ENCODE measurements at regions not wholly inside any gene's neighbourhood (a gene's known extent, or its start where the extent isn't known, plus 50 kb on each side); places are given as distances from the start of the nearest gene placed in this dataset.

GRCh38 chr11:45513821-45514340, 151.5 kb downstream of the CHST1 start:
- no peak for DNase-seq

GRCh38 chr11:45512471-45513148, 152.8 kb downstream of the CHST1 start:
- no peak for DNase-seq

GRCh38 chr11:45511566-45511965, 153.9 kb downstream of the CHST1 start:
- DNase-seq, result no peak

GRCh38 chr11:45507916-45508315, 157.5 kb downstream of the CHST1 start:
- no peak for DNase-seq

- no peak for DNase-seq
Observed at GRCh38 chr11:45503311-45503710, 162.1 kb downstream of the CHST1 start.

GRCh38 chr11:45502226-45502545, 163.2 kb downstream of the CHST1 start:
- no peak for DNase-seq

GRCh38 chr11:45501392-45502225, 163.8 kb downstream of the CHST1 start:
- DNase-seq, result no peak

- no peak for DNase-seq
Observed at GRCh38 chr11:45500451-45500850, 165.0 kb downstream of the CHST1 start.

- DNase-seq, result no peak
Observed at GRCh38 chr11:45494738-45495137, 170.7 kb downstream of the CHST1 start.

- DNase-seq, result no peak
Observed at GRCh38 chr11:45489281-45489905, 176.0 kb downstream of the CHST1 start.

GRCh38 chr11:45486461-45486860, 179.0 kb downstream of the CHST1 start:
- DNase-seq, result no peak

GRCh38 chr11:45485070-45485707, 180.2 kb downstream of the CHST1 start:
- no peak for DNase-seq

GRCh38 chr11:45484326-45484883, 181.0 kb downstream of the CHST1 start:
- no peak for DNase-seq

- DNase-seq, result no peak
Observed at GRCh38 chr11:45483416-45483815, 182.0 kb downstream of the CHST1 start.

- DNase-seq, result no peak
Observed at GRCh38 chr11:45482331-45482730, 183.1 kb downstream of the CHST1 start.

- DNase-seq, result no peak
Observed at GRCh38 chr11:45481026-45481425, 184.4 kb downstream of the CHST1 start.

GRCh38 chr11:45477588-45477987, 187.8 kb downstream of the CHST1 start:
- no peak for DNase-seq

GRCh38 chr11:45476126-45476525, 189.3 kb downstream of the CHST1 start:
- DNase-seq, result no peak

- no peak for DNase-seq
Observed at GRCh38 chr11:45475173-45475572, 189.0 kb upstream of the SYT13 start.

GRCh38 chr11:45473341-45473895, 187.3 kb upstream of the SYT13 start:
- DNase-seq, result no peak

GRCh38 chr11:45472716-45473317, 186.7 kb upstream of the SYT13 start:
- DNase-seq, result no peak

GRCh38 chr11:45471266-45471665, 185.1 kb upstream of the SYT13 start:
- DNase-seq, result no peak

Data from effector CD4-positive, alpha-beta T cell (primary cell).